Astrocyte (in vitro differentiated cells and primary cell): ENCODE measurements at regions not wholly inside any gene's neighbourhood (a gene's known extent, or its start where the extent isn't known, plus 50 kb on each side); places are given as distances from the start of the nearest gene placed in this dataset.

Source experiments
- CTCF ChIP-seq: IDR thresholded peaks from 2 replicates; pipeline ENCODE4 v1.5.1; 2011; ENCODE audit warnings: low read depth, mild to moderate bottlenecking, inconsistent platforms, low read length, moderate library complexity; ENCODE audit not compliant: insufficient read depth
- EZH2 ChIP-seq: IDR thresholded peaks from 2 replicates; pipeline ENCODE4 v1.6.1; 2012; ENCODE audit warnings: mild to moderate bottlenecking, low read length, inconsistent platforms; ENCODE audit not compliant: insufficient read depth

- no peak for TF ChIP-seq CTCF
- TF ChIP-seq EZH2, result no peak
These were observed 581.7 kb downstream of the CSNK1G3 start for GRCh38 chr5:124093658-124094057.
